ENCODE measurements at regions not wholly inside any gene's neighbourhood (a gene's known extent, or its start where the extent isn't known, plus 50 kb on each side); places are given as distances from the start of the nearest gene placed in this dataset.

DNA sequence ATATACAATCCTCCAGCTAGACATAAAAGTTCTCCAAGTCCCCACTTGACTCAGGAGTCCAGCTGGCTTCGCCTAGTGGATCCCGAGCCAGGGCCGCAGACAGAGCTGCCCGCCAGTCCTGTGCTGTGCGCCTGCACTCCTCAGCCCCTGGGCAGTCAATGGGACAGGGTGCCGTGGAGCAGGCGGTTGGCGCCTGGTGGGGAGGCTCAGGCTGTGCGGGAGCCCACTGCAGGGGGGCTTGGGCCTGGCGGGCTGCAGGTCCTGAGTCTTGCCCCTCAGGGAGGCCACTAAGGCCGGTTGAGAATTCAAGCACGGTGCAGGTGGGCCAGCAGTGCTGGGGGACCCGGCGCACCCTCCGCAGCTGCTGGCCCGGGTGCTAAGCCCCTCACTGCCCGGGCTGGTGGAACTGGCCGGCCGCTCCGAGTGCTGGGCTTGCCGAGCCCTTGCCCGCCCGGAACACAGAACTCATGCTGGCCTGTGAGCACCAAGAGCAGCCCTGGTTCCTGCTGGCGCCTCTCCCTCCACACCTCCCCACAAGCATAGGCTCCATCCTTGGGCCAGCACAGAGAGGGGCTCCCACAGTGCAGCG, 884.8 kb upstream of the LRRC4C start:
- Histone ChIP-seq H3K4me2 (ENCODE audit: extremely low read depth, insufficient read depth, low read length) (no peak overlapping the region), H3K4me3 (replicated peaks in 1 of 4; ENCODE audit: control extremely low read depth in 1 of 4, insufficient read depth in 1 of 4, low read depth in 3 of 4, low read length in 4 of 4) (no peak overlapping the region), H3K27me3 (ENCODE audit: control insufficient read depth, insufficient read depth, low read length) (no peaks in the 10 kb centered on the region), H3K9me3 (ENCODE audit: control insufficient read depth, insufficient read depth, low read depth, low read length) (no peaks in the 10 kb centered on the region), H4K20me1 (ENCODE audit: control insufficient read depth, extremely low read depth, insufficient read depth, low read length) (no peaks in the 10 kb centered on the region), H2AFZ (ENCODE audit: low read length) (no peak overlapping the region), H3K27ac (ENCODE audit: insufficient read depth, low read length) (no peak overlapping the region), H3K79me2 (ENCODE audit: control insufficient read depth, insufficient read depth, low read length) (no peaks in the 10 kb centered on the region), H3K36me3 (ENCODE audit: control insufficient read depth, insufficient read depth, low read length) (no peaks in the 10 kb centered on the region), H3K4me1 (ENCODE audit: control insufficient read depth, extremely low read depth, insufficient read depth, low read length) (no peaks in the 10 kb centered on the region), H3K9ac (ENCODE audit: insufficient read depth, low read length) (no peak overlapping the region)
- no peak for TF ChIP-seq EZH2 (IDR thresholded peaks at IDR 0.05; ENCODE audit: low read length, missing control alignments)
- TF ChIP-seq CTCF (conservative IDR thresholded peaks at IDR 0.05 in 1 of 2, IDR thresholded peaks at IDR 0.05 in 1 of 2; ENCODE audit: low read depth in 1 of 2, low read length in 2 of 2), result no peak
- no peak for DNase-seq (ENCODE audit: low read depth in 2 of 2)

DNA sequence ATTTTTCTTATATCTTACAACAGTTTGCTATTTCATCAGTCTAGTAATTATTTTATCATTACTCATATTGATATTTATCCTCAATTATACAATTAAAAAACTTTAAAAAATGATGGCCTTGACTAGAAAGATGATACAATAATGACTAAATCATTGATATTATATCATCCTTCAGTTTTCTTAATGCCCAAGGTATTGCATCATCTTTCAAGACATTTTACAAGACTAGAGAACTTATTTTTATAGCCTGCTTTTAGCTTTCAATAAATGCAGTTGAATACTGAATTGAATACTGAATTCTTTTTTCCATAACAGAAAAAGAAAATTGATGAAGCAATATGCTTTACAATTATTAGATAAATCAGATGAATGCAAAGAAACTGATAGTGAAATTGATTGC, 886.5 kb upstream of the LRRC4C start:
- no peak for DNase-seq (ENCODE audit: low read depth in 2 of 2)

GRCh38 chr11:42363701-42364100, 904.2 kb upstream of the LRRC4C start:
- no peak overlapping the region for H2AFZ ChIP-seq (ENCODE audit: low read length)
- H3K27me3 ChIP-seq (ENCODE audit: control insufficient read depth, insufficient read depth, low read length), result no peaks in the 10 kb centered on the region
- H4K20me1 ChIP-seq (ENCODE audit: control insufficient read depth, extremely low read depth, insufficient read depth, low read length), result no peaks in the 10 kb centered on the region
- H3K27ac ChIP-seq (ENCODE audit: insufficient read depth, low read length), result no peak overlapping the region
- H3K9me3 ChIP-seq (ENCODE audit: control insufficient read depth, insufficient read depth, low read depth, low read length), result no peaks in the 10 kb centered on the region
- H3K4me3 ChIP-seq (replicated peaks in 1 of 4; ENCODE audit: control extremely low read depth in 1 of 4, insufficient read depth in 1 of 4, low read depth in 3 of 4, low read length in 4 of 4), result no peak overlapping the region
- TF ChIP-seq EZH2 (IDR thresholded peaks at IDR 0.05; ENCODE audit: low read length, missing control alignments), result no peak
- TF ChIP-seq CTCF (conservative IDR thresholded peaks at IDR 0.05 in 1 of 2, IDR thresholded peaks at IDR 0.05 in 1 of 2; ENCODE audit: low read depth in 1 of 2, low read length in 2 of 2), result no peak
- no peak for DNase-seq (ENCODE audit: low read depth in 2 of 2)
- no peaks in the 10 kb centered on the region for H3K36me3 ChIP-seq (ENCODE audit: control insufficient read depth, insufficient read depth, low read length)
- H3K4me2 ChIP-seq (ENCODE audit: extremely low read depth, insufficient read depth, low read length), result no peak overlapping the region
- no peak overlapping the region for H3K9ac ChIP-seq (ENCODE audit: insufficient read depth, low read length)
- H3K79me2 ChIP-seq (ENCODE audit: control insufficient read depth, insufficient read depth, low read length), result no peaks in the 10 kb centered on the region
- no peaks in the 10 kb centered on the region for H3K4me1 ChIP-seq (ENCODE audit: control insufficient read depth, extremely low read depth, insufficient read depth, low read length)

More for the DNA sequence above, 886.5 kb upstream of the LRRC4C start:
- H3K9me3 ChIP-seq (ENCODE audit: control insufficient read depth, insufficient read depth, low read depth, low read length), result no peaks in the 10 kb centered on the region
- no peak overlapping the region for H3K9ac ChIP-seq (ENCODE audit: insufficient read depth, low read length)
- H3K4me1 ChIP-seq (ENCODE audit: control insufficient read depth, extremely low read depth, insufficient read depth, low read length), result no peaks in the 10 kb centered on the region
- H4K20me1 ChIP-seq (ENCODE audit: control insufficient read depth, extremely low read depth, insufficient read depth, low read length), result no peaks in the 10 kb centered on the region
- H3K4me3 ChIP-seq (replicated peaks in 1 of 4; ENCODE audit: control extremely low read depth in 1 of 4, insufficient read depth in 1 of 4, low read depth in 3 of 4, low read length in 4 of 4), result no peak overlapping the region
- TF ChIP-seq CTCF (conservative IDR thresholded peaks at IDR 0.05 in 1 of 2, IDR thresholded peaks at IDR 0.05 in 1 of 2; ENCODE audit: low read depth in 1 of 2, low read length in 2 of 2) (no peak), EZH2 (IDR thresholded peaks at IDR 0.05; ENCODE audit: low read length, missing control alignments) (no peak)
- no peak overlapping the region for H2AFZ ChIP-seq (ENCODE audit: low read length)
- H3K4me2 ChIP-seq (ENCODE audit: extremely low read depth, insufficient read depth, low read length), result no peak overlapping the region
- H3K27me3 ChIP-seq (ENCODE audit: control insufficient read depth, insufficient read depth, low read length), result no peaks in the 10 kb centered on the region
- H3K27ac ChIP-seq (ENCODE audit: insufficient read depth, low read length), result no peak overlapping the region
- H3K36me3 ChIP-seq (ENCODE audit: control insufficient read depth, insufficient read depth, low read length), result no peaks in the 10 kb centered on the region
- no peaks in the 10 kb centered on the region for H3K79me2 ChIP-seq (ENCODE audit: control insufficient read depth, insufficient read depth, low read length)
